Dermis blood vessel endothelial cell (primary cell): ENCODE measurements at regions not wholly inside any gene's neighbourhood (a gene's known extent, or its start where the extent isn't known, plus 50 kb on each side); places are given as distances from the start of the nearest gene placed in this dataset.
"Not testable (repeated sequence)": the region's sequence is repeated elsewhere in the genome, so short reads cannot be mapped to it uniquely, and the experiment has no call there.

ENCODE experiments used
- DNase-seq: peaks from one replicate; pipeline ENCODE4 v3.0.0; 2010

- DNase-seq = no peak
Measured at GRCh38 chrX:121307449-121307848, 260.0 kb downstream of the GLUD2 start.

- no peak for DNase-seq
Measured at GRCh38 chrX:121308276-121308805, 260.9 kb downstream of the GLUD2 start.

DNA sequence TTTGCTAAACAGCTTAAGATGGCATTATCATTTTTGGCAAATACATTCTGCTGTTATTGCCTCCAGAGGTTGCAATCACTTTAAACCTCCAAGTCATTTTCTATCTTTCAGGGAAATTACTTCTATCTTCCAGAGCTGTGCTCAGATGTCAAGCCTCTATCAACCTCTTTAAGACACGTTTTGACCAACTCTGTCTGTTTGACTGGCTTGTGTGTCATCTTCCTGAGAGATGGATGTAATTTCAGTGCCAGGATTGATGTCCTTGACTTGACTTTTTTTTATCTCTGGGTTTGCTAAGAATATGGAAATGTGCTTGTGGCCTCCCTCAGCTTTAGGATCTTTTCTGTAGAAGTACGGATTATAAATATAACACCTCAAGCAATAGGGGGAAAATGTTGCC lies 263.4 kb downstream of the GLUD2 start:
- no peak for DNase-seq

DNA sequence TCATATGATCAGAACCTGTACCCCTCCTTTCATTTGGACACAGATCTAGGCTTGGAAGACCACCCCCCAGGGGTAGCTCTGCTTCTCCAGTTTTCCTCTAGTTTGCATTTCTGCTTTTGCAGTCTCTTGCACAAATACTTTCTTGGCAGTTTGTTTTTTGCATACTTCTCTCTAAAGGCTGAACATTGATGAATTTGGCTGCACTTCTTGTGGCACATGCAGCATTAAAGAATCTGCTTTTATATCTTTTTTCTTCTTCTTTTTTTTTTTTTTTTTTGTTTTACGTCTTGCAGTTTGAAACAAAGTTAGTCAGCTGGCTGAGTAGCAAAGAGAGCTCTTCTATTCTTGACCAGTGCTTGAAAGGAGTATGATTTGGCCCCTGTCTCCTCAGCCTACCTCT lies 273.0 kb downstream of the GLUD2 start:
- DNase-seq = no peak

- DNase-seq = no peak
Measured at GRCh38 chrX:121322159-121322558, 274.7 kb downstream of the GLUD2 start.

DNA sequence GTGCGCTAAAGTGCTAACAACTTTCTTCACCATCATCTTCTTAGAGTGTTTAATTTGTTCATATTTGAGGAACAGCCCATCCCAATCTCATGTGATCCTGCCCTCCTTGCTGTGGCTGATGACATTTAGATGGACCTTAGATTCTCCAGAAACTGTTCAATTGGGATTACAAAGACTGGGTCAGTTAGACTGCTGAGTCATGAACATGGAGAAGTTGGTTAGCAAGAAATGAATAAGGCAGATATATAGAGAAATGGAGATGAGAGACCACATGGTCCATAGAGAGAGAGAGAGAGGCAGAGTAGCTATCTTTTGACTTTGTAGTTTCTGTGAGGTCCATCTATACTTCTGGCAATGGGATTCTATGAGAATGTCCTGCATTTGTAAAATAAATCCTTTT lies 275.9 kb downstream of the GLUD2 start:
- no peak for DNase-seq

DNA sequence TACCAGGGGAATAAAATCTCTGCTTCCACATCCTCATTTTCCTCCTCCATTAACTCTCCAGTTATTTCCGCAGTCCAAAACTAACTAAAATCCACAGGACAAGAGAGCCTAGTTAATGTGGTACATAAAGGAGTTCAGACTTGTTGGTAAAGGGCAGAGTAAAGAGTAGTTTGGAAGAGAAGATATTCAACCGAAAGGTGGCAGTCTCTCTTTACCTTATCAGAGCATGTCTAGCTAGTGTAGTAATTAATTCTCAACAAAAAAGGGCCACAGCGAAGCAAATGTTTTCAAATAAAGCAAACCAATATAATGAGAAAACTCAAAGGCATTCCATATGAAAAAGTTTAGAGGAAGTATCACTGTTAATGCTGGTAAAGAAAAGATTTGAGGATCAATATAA lies 286.5 kb downstream of the GLUD2 start:
- DNase-seq = no peak

DNA sequence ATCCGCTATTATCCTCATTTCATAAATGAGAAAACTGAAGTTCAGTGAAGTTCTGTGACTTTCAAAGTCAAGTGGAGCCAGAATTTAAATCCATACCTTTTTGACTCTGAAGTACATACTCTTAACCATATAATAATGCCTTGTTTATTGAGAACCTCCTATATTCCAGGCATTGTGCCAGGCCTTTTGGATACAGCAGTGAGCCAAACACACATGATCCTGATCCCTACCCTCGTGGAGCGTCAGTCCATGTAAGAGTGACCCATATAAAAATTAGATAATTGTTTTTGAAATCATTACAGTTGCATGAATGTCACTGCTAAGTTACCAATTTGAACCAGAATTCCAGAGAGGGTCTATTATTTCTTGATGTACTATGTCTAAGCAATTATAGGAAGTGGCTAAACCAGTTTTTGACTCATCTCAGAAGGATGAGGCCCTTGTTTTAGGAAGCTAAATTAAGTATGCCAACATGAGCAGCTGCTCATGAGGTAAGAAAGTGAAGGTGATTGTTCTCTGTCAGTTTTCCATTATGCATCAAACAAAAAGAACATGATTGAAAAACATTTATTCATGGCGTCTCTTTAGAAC lies 289.5 kb downstream of the GLUD2 start:
- DNase-seq = no peak

DNA sequence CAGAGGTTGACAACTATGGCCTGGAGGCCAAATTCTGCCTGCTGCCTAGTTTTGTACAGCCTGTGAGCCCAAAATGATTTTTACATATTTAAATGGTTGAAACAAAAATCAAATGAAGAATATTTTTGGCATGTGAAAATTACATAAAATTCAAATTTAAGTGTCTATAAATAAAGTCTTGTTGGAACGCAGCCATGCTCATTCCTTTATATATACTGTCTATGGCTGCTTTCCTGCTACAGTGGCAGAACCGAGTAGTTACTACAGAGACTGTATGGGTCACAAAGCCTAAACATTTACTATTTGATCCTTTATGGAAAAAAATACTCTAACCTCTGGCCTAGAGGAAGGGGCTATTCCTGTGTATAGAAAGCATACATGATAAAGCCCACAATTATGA lies 290.4 kb downstream of the GLUD2 start:
- no peak for DNase-seq

GRCh38 chrX:121349263-121349662 lies 301.9 kb downstream of the GLUD2 start:
- no peak for DNase-seq

- no peak for DNase-seq
Measured at GRCh38 chrX:121356139-121356849, 308.9 kb downstream of the GLUD2 start.

DNA sequence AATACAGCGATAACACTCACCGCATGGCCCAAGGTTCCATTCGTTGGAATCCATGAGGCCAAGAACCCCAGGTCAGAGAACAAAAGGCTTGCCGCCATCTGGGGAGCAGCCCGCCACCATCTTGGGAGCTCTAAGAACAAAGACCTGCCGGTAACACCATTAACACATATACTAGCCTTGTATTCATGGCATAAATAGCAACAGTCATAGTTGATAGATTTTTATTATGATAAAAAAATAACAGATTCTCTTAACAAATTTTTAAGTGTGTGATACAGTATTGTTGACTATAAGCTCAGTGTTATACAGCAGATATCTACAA lies 309.4 kb downstream of the GLUD2 start:
- DNase-seq = no peak

DNA sequence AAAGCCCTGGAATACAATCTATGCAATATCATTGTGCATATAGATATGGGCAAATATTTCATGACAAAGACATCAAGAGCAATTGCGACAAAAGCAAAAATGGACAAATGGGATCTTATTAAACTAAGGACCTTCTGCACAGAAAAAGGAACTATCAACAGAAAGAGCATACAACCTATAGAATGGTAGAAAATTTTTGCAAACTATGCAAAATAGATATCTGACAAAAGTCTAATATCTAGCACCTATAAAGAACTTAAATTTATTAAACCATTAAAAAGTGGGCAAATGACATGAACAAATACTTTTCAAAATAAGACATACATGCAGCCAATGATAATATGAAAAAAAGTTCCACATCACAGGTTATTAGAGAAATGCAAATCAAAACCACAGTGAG lies 312.9 kb downstream of the GLUD2 start:
- DNase-seq = no peak

DNA sequence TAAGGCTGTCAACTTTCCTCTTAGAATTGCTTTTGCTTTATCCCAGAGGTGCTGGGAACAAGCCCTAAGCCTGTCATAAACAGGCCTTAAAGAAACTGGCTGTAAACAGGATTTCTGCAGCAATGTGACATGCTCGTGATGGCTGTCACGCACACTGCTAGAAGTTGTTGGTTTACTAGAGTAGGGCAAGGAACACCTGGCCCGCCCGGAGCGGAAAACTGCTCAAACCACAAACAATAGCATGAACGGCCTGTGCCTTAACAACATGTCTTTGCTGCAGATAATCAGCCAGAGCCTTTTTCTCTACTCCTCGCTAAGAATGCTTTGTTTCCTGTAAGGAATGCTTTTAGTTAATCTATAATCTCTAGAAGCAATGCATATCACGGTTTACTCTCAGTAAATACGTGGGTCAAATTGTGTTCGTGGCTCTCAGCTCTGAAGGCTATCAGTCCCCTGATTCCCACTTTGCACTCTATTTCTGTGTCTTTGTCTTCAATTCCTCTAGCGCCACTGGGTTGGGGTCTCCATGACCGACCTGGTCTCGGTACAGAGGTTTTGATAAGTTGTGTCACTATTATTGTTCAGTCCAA lies 318.3 kb downstream of the GLUD2 start:
- DNase-seq = no peak

DNA sequence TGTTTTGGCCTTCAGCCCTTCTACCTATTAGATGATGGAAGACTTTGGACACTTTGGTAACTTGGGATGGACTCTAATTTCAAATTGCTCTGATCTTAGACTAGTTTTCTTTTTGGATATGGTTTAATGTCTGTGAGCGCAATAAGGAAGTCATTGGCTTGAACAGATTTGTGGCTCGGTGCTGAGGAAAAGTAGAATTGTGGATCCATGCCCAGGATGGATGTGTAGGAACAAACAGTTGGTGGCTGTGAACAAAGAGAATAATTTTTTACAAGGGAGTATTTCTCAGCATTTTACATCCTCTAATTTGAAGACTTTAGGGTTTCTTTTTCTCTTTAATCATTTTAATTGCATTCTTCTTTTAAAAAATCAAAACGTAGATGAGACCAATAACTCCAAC lies 327.1 kb downstream of the GLUD2 start:
- no peak for DNase-seq

- not testable (repeated sequence) for DNase-seq
Measured at GRCh38 chrX:121381915-121382314, 334.5 kb downstream of the GLUD2 start.

GRCh38 chrX:121389976-121390714 lies 342.7 kb downstream of the GLUD2 start:
- no peak for DNase-seq

DNA sequence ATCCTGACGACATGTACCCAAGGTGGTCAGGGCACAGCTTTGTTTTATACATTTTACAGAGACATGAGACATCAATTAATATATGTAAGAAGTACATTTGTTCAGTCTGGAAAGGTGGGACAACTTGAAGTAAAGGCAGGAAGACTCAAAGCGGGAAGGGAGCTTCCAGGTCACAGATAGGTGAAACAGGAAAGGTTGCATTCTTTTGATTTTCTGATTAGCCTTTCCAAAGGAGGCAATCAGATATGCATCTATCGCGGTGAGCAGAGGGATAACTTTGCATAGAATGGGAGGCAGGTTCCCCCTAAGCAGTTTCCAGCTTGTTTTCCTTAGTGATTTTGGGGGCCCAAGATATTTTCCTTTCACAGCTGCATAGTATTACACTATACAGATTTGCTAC lies 358.4 kb downstream of the GLUD2 start:
- no peak for DNase-seq

DNA sequence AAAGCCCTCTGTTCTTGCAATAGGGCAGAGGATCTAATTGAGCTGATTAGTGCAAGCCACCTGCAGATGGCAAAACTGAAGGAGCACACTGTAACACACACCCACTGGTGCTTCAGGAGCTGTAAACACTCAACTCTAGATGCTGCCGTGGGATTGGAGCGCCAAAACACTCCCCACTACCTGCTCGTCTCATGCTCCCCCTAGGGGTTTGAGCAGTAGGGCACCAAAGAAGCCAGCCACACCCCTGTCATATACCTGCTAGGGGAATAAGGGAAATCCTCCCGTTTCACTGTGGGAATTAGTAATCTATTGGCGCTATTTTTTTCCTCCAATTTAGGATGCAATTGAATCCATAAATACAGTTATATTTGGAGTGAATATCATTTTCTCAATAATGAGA lies 360.2 kb downstream of the GLUD2 start:
- no peak for DNase-seq

- not testable (repeated sequence) for DNase-seq
Measured at GRCh38 chrX:121431514-121431913, 384.1 kb downstream of the GLUD2 start.

GRCh38 chrX:121433289-121433688 lies 385.9 kb downstream of the GLUD2 start:
- no peak for DNase-seq

DNA sequence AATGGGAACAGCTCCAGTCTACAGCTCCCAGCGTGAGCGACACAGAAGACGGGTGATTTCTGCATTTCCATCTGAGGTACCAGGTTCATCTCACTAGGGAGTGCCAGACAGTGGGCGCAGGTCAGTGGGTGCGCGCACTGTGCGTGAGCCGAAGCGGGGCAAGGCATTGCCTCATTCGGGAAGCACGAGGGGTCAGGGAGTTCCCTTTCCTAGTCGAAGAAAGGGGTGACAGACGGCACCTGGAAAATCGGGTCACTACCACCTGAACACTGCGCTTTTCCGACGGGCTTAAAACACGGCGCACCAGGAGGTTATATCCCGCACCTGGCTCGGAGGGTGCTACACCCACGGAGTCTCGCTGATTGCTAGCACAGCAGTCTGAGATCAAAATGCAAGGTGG lies 390.3 kb downstream of the GLUD2 start:
- DNase-seq = not testable (repeated sequence)

- no peak for DNase-seq
Measured at GRCh38 chrX:121455890-121456289, 408.5 kb downstream of the GLUD2 start.

- no peak for DNase-seq
Measured at GRCh38 chrX:121456315-121456714, 408.9 kb downstream of the GLUD2 start.
